ENCODE measurements at regions not wholly inside any gene's neighbourhood (a gene's known extent, or its start where the extent isn't known, plus 50 kb on each side); places are given as distances from the start of the nearest gene placed in this dataset.

GRCh38 chr2:217074576-217075255 is 214.9 kb upstream of the TNP1 start (continued):
- TF ChIP-seq PBX3 (IDR thresholded peaks at IDR 0.05; ENCODE audit: insufficient replicate concordance, low read depth, low read length): no peak
- TF ChIP-seq SPI1 (IDR thresholded peaks at IDR 0.05; ENCODE audit: borderline replicate concordance, insufficient read depth, low read depth, low read length): no peak
- no peak for TF ChIP-seq ZNF24 (IDR thresholded peaks at IDR 0.05)
- TF ChIP-seq NFXL1 (IDR thresholded peaks at IDR 0.05; ENCODE audit: borderline replicate concordance): no peak

- ATAC-seq (no peak), FAIRE-seq (no peak), DNase-seq (ENCODE audit: low read depth, low spot score) (no peak)
- Histone ChIP-seq H3K9ac (ENCODE audit: control insufficient read depth, insufficient read depth, low read length) (no peak overlapping the region), H4K20me1 (ENCODE audit: control insufficient read depth, insufficient read depth) (no peaks in the 10 kb centered on the region), H3K9me3 (replicated peaks; ENCODE audit: control insufficient read depth, insufficient read depth, low read length) (peaks cover 3% of the 10 kb centered on the region; the same call in 2 of the 3 replicates), H3K4me2 (ENCODE audit: control insufficient read depth, insufficient read depth) (no peak overlapping the region), H3K27me3 (replicated peaks in 1 of 2; ENCODE audit: control insufficient read depth in 2 of 2, insufficient read depth in 2 of 2, low read length in 1 of 2) (no peaks in the 10 kb centered on the region), H2AFZ (ENCODE audit: control insufficient read depth, low read depth, low read length) (no peak overlapping the region), H3K79me2 (ENCODE audit: control insufficient read depth, insufficient read depth, low read length) (no peaks in the 10 kb centered on the region), H3K36me3 (ENCODE audit: control insufficient read depth in 2 of 2, insufficient read depth in 2 of 2, low read length in 1 of 2) (no peaks in the 10 kb centered on the region), H3K4me3 (no peak overlapping the region), H3K4me1 (ENCODE audit: control insufficient read depth, insufficient read depth, low read length) (no peaks in the 10 kb centered on the region), H3K27ac (ENCODE audit: control insufficient read depth, insufficient read depth) (no peak overlapping the region)
- WGBS (ENCODE audit: insufficient coverage, insufficient replicate concordance, low lambda C conversion rate, missing lambda C conversion rate): 28% methylated on average over 8 of the region's 8 CpGs
- BruUV-seq (replicated peaks): no TSS peak
- ChIA-PET CTCF (interaction anchor here (0.7 kb wide), 1 partner anchor 15 kb away, joined by 3 read pairs; no protein-coding TSS in a partner anchor), RAD21 (ENCODE audit: unreplicated experiment) (no interaction called here), SMC1A (ENCODE audit: uncharacterized antibody, unreplicated experiment) (interaction anchor here (0.5 to 1.4 kb wide), 3 partner anchors 15 to 100 kb away, joined by 3 read pairs; no protein-coding TSS in a partner anchor), POLR2A (no interaction called here)
- intact Hi-C loops (cut with micrococcal nuclease; ENCODE audit: unreplicated experiment) (no loop called here), in situ Hi-C loops (cut with MboI) (no loop called here)
- no peak for TF ChIP-seq RCOR1 (conservative IDR thresholded peaks at IDR 0.05; ENCODE audit: low read depth, low read length)
- TF ChIP-seq E2F4 (IDR thresholded peaks at IDR 0.05; ENCODE audit: low read depth, low read length): no peak
- no peak for TF ChIP-seq SP1 (IDR thresholded peaks at IDR 0.05; ENCODE audit: low read depth, low read length)
- no peak for TF ChIP-seq NFXL1 (IDR thresholded peaks at IDR 0.05; ENCODE audit: borderline replicate concordance)
- no peak for TF ChIP-seq CEBPB (IDR thresholded peaks at IDR 0.05; ENCODE audit: borderline replicate concordance in 1 of 2, low read depth in 2 of 2, low read length in 2 of 2)
- no peak for TF ChIP-seq IKZF2 (IDR thresholded peaks at IDR 0.05)
- TF ChIP-seq REST (IDR thresholded peaks at IDR 0.05; ENCODE audit: low read depth, low read length): no peak
- TF ChIP-seq KDM1A (IDR thresholded peaks at IDR 0.05; ENCODE audit: borderline replicate concordance): no peak
- TF ChIP-seq NR2C2 (IDR thresholded peaks at IDR 0.05; ENCODE audit: borderline replicate concordance, control insufficient read depth, insufficient read length, low read depth): no peak
Observed at GRCh38 chr2:217071416-217071815, 211.6 kb upstream of the TNP1 start.

All from GM12878 (cell line).